Fibroblast of villous mesenchyme (primary cell): ENCODE measurements at regions not wholly inside any gene's neighbourhood (a gene's known extent, or its start where the extent isn't known, plus 50 kb on each side); places are given as distances from the start of the nearest gene placed in this dataset.
"Not testable (repeated sequence)": the region's sequence is repeated elsewhere in the genome, so short reads cannot be mapped to it uniquely, and the experiment has no call there.

Source experiments
- DNase-seq: peaks from one replicate; pipeline ENCODE4 v3.0.0-alpha.2; 2010; ENCODE audit warnings: low read depth
- H3K4me3 ChIP-seq: 2 replicates; pipeline ENCODE4 v1.5.1; 2011; ENCODE audit warnings: low read depth, mild to moderate bottlenecking, low read length
- CTCF ChIP-seq: IDR thresholded peaks from 2 replicates; pipeline ENCODE4 v1.5.1; 2012; ENCODE audit warnings: low read depth, mild to moderate bottlenecking, low read length; ENCODE audit not compliant: insufficient read depth

GRCh38 chr4:184906480-184907097 is 80.8 kb upstream of the ACSL1 start:
- TF ChIP-seq CTCF: no peak
- no peak for DNase-seq
- no peak overlapping the region for H3K4me3 ChIP-seq

- TF ChIP-seq CTCF: no peak
Measured at GRCh38 chr4:184907216-184907615, 81.4 kb upstream of the ACSL1 start.

DNA sequence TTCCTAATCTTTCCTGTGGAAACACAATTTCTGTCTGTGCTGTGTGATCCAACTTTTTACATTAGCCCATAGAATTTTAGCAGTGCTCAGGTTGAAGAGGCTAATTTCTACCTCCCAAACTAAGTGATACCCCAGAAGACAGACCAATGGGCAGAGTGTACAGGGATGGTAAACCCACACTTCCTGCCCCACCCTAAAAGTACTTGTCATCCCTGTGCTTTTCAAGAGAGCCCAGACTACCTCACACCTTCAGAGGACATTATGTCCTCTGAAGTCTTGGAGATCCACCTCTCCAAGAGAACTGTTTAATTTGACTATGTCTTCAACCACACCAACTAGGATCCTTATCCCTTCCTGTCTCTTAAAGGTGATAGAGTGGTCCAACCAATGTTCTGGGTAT is 82.0 kb upstream of the ACSL1 start:
- TF ChIP-seq CTCF: no peak
- no peak for DNase-seq
- H3K4me3 ChIP-seq: no peak overlapping the region

More at GRCh38 chr4:184907216-184907615, 81.4 kb upstream of the ACSL1 start:
- no peak overlapping the region for H3K4me3 ChIP-seq
- no peak for DNase-seq

DNA sequence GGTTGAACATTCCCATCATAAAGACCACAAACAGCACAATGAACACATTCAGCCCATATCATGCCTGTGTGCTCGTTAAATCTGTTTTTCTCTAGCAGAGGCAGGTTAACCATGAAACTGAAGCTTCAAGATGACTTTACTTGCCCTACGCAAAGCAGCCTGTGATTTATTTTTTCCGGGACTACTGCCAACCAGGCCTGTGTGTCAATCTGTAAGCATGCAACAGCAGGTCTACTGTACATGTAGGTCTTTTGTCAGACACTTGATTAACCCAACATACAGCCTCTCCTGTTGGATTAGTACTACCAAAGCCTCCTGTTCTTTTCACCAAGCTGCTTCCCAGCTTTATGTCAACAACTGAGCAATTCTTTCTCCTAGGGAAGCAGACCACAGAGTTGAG is 85.5 kb upstream of the ACSL1 start:
- H3K4me3 ChIP-seq: no peak overlapping the region
- DNase-seq: peak; percentile 32
- no peak for TF ChIP-seq CTCF

DNA sequence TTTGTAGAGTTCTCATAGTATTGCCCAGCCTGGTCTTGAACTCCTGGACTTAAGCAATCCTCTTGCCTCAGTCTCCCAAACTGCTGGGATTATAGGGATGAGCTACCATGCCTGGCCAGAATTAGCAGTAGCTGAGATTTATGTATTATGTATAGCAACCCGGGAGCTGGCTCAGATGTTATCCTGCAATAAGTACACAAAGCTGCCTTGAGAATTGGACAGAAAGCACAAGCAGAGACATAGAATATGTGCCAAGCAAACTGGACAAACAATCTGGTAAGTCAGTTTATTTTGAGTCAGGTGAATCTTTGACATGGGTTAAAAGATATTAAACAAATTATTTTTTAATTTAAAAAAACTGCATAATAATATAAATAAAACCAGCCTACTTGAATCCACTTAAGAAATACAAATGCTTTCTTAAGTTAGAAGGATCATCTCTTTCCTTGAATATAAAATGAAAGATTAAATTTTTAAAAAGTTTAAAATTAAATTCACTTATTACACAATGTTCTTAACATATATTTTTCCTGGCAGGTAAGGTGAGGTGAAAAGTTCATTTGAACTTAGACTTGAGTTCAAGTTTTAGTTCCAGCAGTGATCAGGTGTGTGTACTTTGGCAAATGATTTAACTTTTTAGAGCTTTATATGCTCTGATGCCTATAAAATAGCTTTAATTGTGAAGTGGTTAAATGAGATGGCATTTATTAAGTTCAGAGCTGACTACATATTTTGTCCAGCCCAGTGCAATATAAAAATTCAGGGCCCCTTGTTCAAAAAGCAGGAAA is 87.8 kb upstream of the ACSL1 start:
- TF ChIP-seq CTCF: no peak
- H3K4me3 ChIP-seq: no peak overlapping the region
- DNase-seq: no peak

GRCh38 chr4:184918799-184919198 is 93.0 kb upstream of the ACSL1 start:
- DNase-seq: not testable (repeated sequence)

DNA sequence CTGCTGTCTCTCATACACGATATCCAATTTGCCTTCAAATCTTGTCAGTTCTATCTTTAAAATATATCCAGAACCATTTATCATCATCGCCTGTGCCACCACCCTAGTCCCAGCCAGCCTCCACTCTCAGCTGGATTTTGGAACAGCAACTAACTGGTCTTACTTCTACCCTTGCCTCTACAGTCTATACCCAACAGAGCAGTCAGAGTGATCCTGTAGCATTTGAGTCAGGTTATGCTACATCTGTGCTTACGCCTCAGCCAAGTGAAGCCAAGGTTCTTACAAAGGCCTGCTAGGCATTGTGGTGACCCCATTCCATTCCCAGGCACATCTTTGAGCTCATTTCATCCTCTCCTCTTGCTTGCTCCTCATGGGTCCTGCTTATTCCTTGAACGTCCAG is 95.7 kb upstream of the ACSL1 start:
- DNase-seq: no peak
- no peak overlapping the region for H3K4me3 ChIP-seq
- no peak for TF ChIP-seq CTCF

More at GRCh38 chr4:184918799-184919198, 93.0 kb upstream of the ACSL1 start:
- not testable (repeated sequence) for H3K4me3 ChIP-seq
